GM23248 (cell line): ENCODE measurements at regions not wholly inside any gene's neighbourhood (a gene's known extent, or its start where the extent isn't known, plus 50 kb on each side); places are given as distances from the start of the nearest gene placed in this dataset.

ENCODE experiments used
- DNase-seq: peaks from one replicate; pipeline ENCODE4 v3.0.0-alpha.2; 2015
- H2AFZ ChIP-seq: fragments of 200-600 bp; sonication (generic); 2 replicates; pipeline ENCODE4 v1.6.1; 2016; ENCODE audit warnings: antibody characterized with exemption
- H3F3A ChIP-seq: fragments of 200-600 bp; sonication (generic); 2 replicates; pipeline ENCODE4 v1.6.1; 2016; ENCODE audit warnings: mild to moderate bottlenecking, antibody characterized with exemption, mixed run types; ENCODE audit not compliant: insufficient read depth
- H3K27ac ChIP-seq: fragments of 200-600 bp; sonication (generic); 2 replicates; pipeline ENCODE4 v1.5.1; 2016; ENCODE audit warnings: mild to moderate bottlenecking
- H3K27me3 ChIP-seq: fragments of 200-600 bp; sonication (generic); replicated peaks from 2 replicates; pipeline ENCODE4 v1.6.1; 2016; ENCODE audit warnings: mild to moderate bottlenecking; ENCODE audit not compliant: insufficient read depth
- H3K36me3 ChIP-seq: fragments of 200-600 bp; sonication (generic); 2 replicates; pipeline ENCODE4 v1.6.1; 2016; ENCODE audit warnings: low read depth, mild to moderate bottlenecking
- H3K4me1 ChIP-seq: fragments of 200-600 bp; sonication (generic); 2 replicates; pipeline ENCODE4 v1.6.1; 2016; ENCODE audit warnings: mild to moderate bottlenecking; ENCODE audit not compliant: insufficient read depth
- H3K4me2 ChIP-seq: fragments of 200-600 bp; sonication (generic); one replicate; pipeline ENCODE4 v1.6.1; 2016; ENCODE audit warnings: mild to moderate bottlenecking; ENCODE audit not compliant: unreplicated experiment
- H3K4me3 ChIP-seq: fragments of 200-600 bp; sonication (generic); 2 replicates; pipeline ENCODE4 v1.5.1; 2016; ENCODE audit warnings: mild to moderate bottlenecking
- H3K79me2 ChIP-seq: fragments of 200-600 bp; sonication (generic); 2 replicates; pipeline ENCODE4 v1.6.1; 2016; ENCODE audit warnings: mild to moderate bottlenecking; ENCODE audit not compliant: insufficient read depth
- H3K9ac ChIP-seq: fragments of 200-600 bp; sonication (generic); 2 replicates; pipeline ENCODE4 v1.6.1; 2016; ENCODE audit warnings: mild to moderate bottlenecking
- H3K9me2 ChIP-seq: fragments of 200-600 bp; sonication (generic); 2 replicates; pipeline ENCODE4 v1.6.1; 2016; ENCODE audit warnings: mixed run types, mild to moderate bottlenecking, moderate library complexity; ENCODE audit not compliant: insufficient read depth
- H3K9me3 ChIP-seq: fragments of 200-600 bp; sonication (generic); one replicate; pipeline ENCODE4 v1.6.1; 2017; ENCODE audit warnings: low read depth
- H4K20me1 ChIP-seq: fragments of 200-600 bp; sonication (generic); 2 replicates; pipeline ENCODE4 v1.6.0; 2016; ENCODE audit not compliant: insufficient read depth
- EZH2 ChIP-seq: fragments of 200-600 bp; sonication (generic); IDR thresholded peaks from 2 replicates; pipeline ENCODE4 v1.6.1; 2018; ENCODE audit warnings: antibody characterized with exemption, mild to moderate bottlenecking; ENCODE audit not compliant: insufficient read depth, poor library complexity, severe bottlenecking
- EZH2phosphoT487 ChIP-seq: fragments of 200-600 bp; sonication (generic); IDR thresholded peaks from 2 replicates; pipeline ENCODE4 v1.6.1; 2018; ENCODE audit warnings: antibody characterized with exemption, moderate library complexity, mild to moderate bottlenecking, low read depth; ENCODE audit not compliant: insufficient read depth
- WGBS, 2 experiments: methylation state at CpG; one replicate each; pipeline ENCODE4 v1.1.6; 2015 to 2017; ENCODE audit warnings: low lambda C conversion rate in 2 of 2, low coverage in 1 of 2; ENCODE audit errors: missing lambda C conversion rate in 2 of 2; 5-methylcytosine and 5-hydroxymethylcytosine counted together
- in situ Hi-C: fragments of 300-500 bp; cut with MboI; formaldehyde crosslinking; loops from 2 replicates; pipeline ENCODE4 v1.15.0; 2020

DNA sequence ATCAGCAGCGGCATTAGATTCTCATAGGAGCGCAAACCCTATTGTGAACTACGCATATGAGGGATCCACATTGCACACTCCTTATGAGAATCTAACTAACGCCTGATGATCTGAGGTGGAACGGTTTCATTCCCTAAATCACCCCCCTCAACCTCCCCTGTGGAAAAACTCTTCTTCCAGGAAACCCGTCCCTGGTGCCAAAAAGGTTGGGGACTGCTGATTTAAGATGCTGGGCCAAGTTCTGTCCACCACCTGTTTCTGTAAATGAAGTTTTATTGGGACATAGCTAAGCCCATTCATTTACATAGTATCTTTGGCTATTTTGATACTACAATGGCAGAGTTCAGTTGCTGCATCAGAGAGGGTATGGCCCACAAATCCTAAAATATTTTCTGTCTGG lies 268.2 kb upstream of the PRDM1 start:
- H3F3A ChIP-seq, result no peaks in the 10 kb centered on the region
- H3K4me3 ChIP-seq, result no peak overlapping the region
- no peaks in the 10 kb centered on the region for H3K4me1 ChIP-seq
- no peak overlapping the region for H3K4me2 ChIP-seq
- no peaks in the 10 kb centered on the region for H3K9me2 ChIP-seq
- TF ChIP-seq EZH2 (no peak), EZH2phosphoT487 (no peak)
- H3K9me3 ChIP-seq, result no peaks in the 10 kb centered on the region
- DNase-seq, result no peak
- no peak overlapping the region for H2AFZ ChIP-seq
- 93 to 94% methylated on average over 5 to 6 of the region's 6 CpGs for WGBS, 2 experiments
- H3K36me3 ChIP-seq, result no peaks in the 10 kb centered on the region
- H3K27me3 ChIP-seq, result no peaks in the 10 kb centered on the region
- in situ Hi-C loops, result no loop called here
- H3K79me2 ChIP-seq, result no peaks in the 10 kb centered on the region
- H3K27ac ChIP-seq, result no peak overlapping the region
- no peaks in the 10 kb centered on the region for H4K20me1 ChIP-seq
- no peak overlapping the region for H3K9ac ChIP-seq

DNA sequence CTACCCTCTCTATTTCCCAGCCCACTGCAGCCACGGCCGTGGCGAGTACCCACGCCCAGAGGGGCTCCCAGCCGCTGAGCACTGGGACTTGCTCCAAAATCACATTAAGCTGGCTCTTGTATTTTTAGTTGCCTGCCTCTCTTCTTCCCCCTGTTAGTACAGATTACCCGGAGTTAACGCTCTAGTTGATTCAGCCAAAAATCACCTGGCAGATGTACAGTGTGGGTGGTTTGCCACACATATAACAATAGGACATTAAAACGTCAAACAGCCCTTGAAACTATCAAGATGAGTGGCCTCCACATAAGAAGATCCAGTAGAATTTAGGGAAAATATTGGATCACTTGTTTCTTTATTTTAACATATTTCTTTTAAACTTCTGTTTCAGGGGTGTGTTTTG lies 268.8 kb upstream of the PRDM1 start:
- DNase-seq, result no peak
- in situ Hi-C loops, result no loop called here
- Histone ChIP-seq H3K27ac (no peak overlapping the region), H3K4me1 (no peaks in the 10 kb centered on the region), H2AFZ (no peak overlapping the region), H3K36me3 (no peaks in the 10 kb centered on the region), H3K27me3 (no peaks in the 10 kb centered on the region), H3F3A (no peaks in the 10 kb centered on the region), H4K20me1 (no peaks in the 10 kb centered on the region), H3K9me3 (no peaks in the 10 kb centered on the region), H3K79me2 (no peaks in the 10 kb centered on the region), H3K4me2 (no peak overlapping the region), H3K9ac (no peak overlapping the region), H3K4me3 (no peak overlapping the region), H3K9me2 (no peaks in the 10 kb centered on the region)
- no peak for TF ChIP-seq EZH2
- no peak for TF ChIP-seq EZH2phosphoT487
- 92% methylated on average over 8 of the region's 8 CpGs for WGBS, 2 experiments

DNA sequence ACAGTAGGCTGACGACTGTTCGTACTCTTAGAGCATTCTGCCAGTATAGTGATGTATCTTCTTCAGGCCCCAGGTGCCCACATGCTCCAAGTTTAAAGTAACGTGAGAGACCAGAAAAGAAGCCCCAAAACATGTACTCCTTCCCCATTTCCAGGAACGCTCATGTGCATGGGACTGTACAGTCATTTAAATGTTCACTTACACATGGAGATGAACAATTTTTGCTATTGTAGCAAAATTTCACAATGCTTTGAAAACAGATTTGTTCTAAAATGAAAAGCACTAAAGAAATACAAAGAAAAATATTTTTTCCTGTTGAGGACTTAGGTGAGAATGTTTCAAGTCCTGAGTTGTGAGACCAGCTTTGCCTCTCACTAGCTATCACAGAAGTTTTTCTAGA lies 269.3 kb upstream of the PRDM1 start:
- 80% methylated on average over 4 of the region's 4 CpGs for whole genome bisulfite sequencing, 2 experiments
- no peaks in the 10 kb centered on the region for H3K9me2 ChIP-seq
- H3K9ac ChIP-seq, result no peak overlapping the region
- no peaks in the 10 kb centered on the region for H3K27me3 ChIP-seq
- no peaks in the 10 kb centered on the region for H3K4me1 ChIP-seq
- H2AFZ ChIP-seq, result no peak overlapping the region
- H3K27ac ChIP-seq, result no peak overlapping the region
- TF ChIP-seq EZH2 (no peak), EZH2phosphoT487 (no peak)
- H3K36me3 ChIP-seq, result no peaks in the 10 kb centered on the region
- DNase-seq, result no peak
- H3K9me3 ChIP-seq, result no peaks in the 10 kb centered on the region
- H3F3A ChIP-seq, result no peaks in the 10 kb centered on the region
- no peaks in the 10 kb centered on the region for H3K79me2 ChIP-seq
- H3K4me2 ChIP-seq, result no peak overlapping the region
- no peaks in the 10 kb centered on the region for H4K20me1 ChIP-seq
- in situ Hi-C loops, result no loop called here
- no peak overlapping the region for H3K4me3 ChIP-seq

DNA sequence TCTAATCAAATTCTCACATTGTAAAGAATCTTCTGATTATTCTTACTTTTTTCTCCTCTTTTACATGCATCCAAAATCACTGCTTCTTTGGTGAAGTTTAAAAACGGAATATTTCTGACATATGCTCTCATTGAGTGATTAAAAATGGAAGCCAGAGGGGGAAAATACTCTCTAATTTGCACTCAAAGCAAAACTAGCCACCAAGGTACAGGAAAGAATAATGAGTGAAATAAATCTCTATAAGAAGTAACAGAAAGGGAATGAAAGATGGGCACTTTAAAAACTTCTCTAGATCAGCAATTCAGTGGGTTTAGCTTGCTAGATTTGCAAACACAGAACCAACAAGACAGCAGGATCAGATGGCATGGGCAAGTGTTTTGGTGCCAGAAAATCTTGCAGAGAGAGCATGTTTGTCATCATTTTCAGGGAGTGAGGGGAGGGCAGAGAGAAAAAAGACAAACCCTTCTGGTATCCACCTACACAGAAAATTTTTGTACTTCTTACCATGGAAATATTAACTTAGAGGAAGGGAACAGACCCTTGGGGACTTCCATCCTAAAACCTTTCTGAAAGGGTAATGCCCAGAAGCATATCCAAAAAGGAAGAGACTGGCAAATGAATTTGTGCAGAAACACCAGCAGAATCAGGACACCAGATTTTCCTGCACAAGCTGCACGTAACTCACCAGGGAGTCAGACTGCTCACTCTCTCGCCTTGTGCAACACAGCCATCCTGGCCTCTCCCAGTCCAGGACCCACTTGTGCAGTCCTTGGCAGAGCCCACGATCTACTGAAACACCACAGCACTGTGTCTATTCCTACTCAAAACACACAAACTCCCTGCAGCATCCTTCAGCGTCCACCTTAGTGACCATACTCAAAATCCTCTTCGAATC lies 270.2 kb upstream of the PRDM1 start:
- TF ChIP-seq EZH2phosphoT487 (no peak), EZH2 (no peak)
- no peak overlapping the region for H3K4me3 ChIP-seq
- no peak overlapping the region for H3K27ac ChIP-seq
- H3K9me2 ChIP-seq, result no peaks in the 10 kb centered on the region
- H3K79me2 ChIP-seq, result no peaks in the 10 kb centered on the region
- H3K36me3 ChIP-seq, result no peaks in the 10 kb centered on the region
- H3K4me1 ChIP-seq, result peaks cover 3% of the 10 kb centered on the region
- no peaks in the 10 kb centered on the region for H4K20me1 ChIP-seq
- H3K9ac ChIP-seq, result no peak overlapping the region
- no peak overlapping the region for H2AFZ ChIP-seq
- DNase-seq, result no peak
- no peak overlapping the region for H3K4me2 ChIP-seq
- H3F3A ChIP-seq, result no peaks in the 10 kb centered on the region
- 79 to 81% methylated on average over 6 of the region's 6 CpGs for WGBS, 2 experiments
- H3K27me3 ChIP-seq, result no peaks in the 10 kb centered on the region
- in situ Hi-C loops, result no loop called here
- no peaks in the 10 kb centered on the region for H3K9me3 ChIP-seq
